ENCODE measurements at regions not wholly inside any gene's neighbourhood (a gene's known extent, or its start where the extent isn't known, plus 50 kb on each side); places are given as distances from the start of the nearest gene placed in this dataset.

GRCh38 chr2:102091908-102092307, 50.6 kb upstream of the IL1R1 start:
- TF ChIP-seq ELF1 (CRISPR knock-in tag; IDR thresholded peaks at IDR 0.05) (no peak), ZBTB26 (CRISPR knock-in tag; IDR thresholded peaks at IDR 0.05; ENCODE audit: borderline replicate concordance) (no peak), NFE2 (CRISPR knock-in tag; IDR thresholded peaks at IDR 0.05) (no peak), FOXK1 (CRISPR knock-in tag; IDR thresholded peaks at IDR 0.05; ENCODE audit: borderline replicate concordance, low read depth) (no peak), REST (IDR thresholded peaks at IDR 0.05; ENCODE audit: borderline replicate concordance in 1 of 2, low read depth in 1 of 2, low read length in 2 of 2) (no peak), ZFP41 (CRISPR knock-in tag; IDR thresholded peaks at IDR 0.05; ENCODE audit: borderline replicate concordance) (no peak), MTF1 (CRISPR knock-in tag; IDR thresholded peaks at IDR 0.05) (no peak), ZNF564 (CRISPR knock-in tag; IDR thresholded peaks at IDR 0.05) (no peak), XRCC5 (optimal IDR thresholded peaks at IDR 0.05; ENCODE audit: low read length) (no peak), SAFB2 (CRISPR knock-in tag; IDR thresholded peaks at IDR 0.05; ENCODE audit: borderline replicate concordance, low read depth) (no peak), POLR2A (IDR thresholded peaks at IDR 0.05; ENCODE audit: insufficient read depth in 1 of 2, low read depth in 2 of 2, low read length in 2 of 2) (no peak), ZZZ3 (CRISPR knock-in tag; IDR thresholded peaks at IDR 0.05; ENCODE audit: borderline replicate concordance) (no peak), ZFP36L1 (CRISPR knock-in tag; IDR thresholded peaks at IDR 0.05) (no peak)

All from HepG2 (cell line).